ENCODE measurements at regions not wholly inside any gene's neighbourhood (a gene's known extent, or its start where the extent isn't known, plus 50 kb on each side); places are given as distances from the start of the nearest gene placed in this dataset.

DNA sequence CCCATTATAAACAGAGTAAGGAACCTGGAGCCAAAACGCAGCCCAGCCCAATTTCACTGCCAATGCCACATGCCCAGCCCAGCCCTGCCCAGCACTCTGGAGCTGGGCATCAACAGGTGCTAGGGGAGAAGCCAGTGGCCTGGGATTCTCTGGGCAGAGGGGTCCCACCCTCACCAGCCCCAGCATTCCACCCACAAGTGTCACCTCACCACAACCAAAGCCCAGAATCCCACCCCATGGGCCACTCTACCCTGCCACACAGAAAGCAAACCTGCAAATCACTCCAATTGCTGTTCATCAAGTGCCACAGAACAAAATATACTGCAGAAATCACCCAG is 102.5 kb upstream of the CDH5 start:
- Histone ChIP-seq H3K9me2 (replicated peaks; ENCODE audit: control insufficient read depth, low read length) (no peaks in the 10 kb centered on the region), H3K4me3 (ENCODE audit: low read length) (no peak overlapping the region), H3K9me3 (ENCODE audit: control insufficient read depth, insufficient read depth, low read length) (no peaks in the 10 kb centered on the region), H3K36me3 (ENCODE audit: control insufficient read depth, low read length) (no peaks in the 10 kb centered on the region), H4K20me1 (ENCODE audit: control insufficient read depth, insufficient read depth, low read depth, low read length) (no peaks in the 10 kb centered on the region), H3K27me3 (ENCODE audit: control insufficient read depth, low read length) (no peaks in the 10 kb centered on the region), H3K79me2 (ENCODE audit: control insufficient read depth, low read length) (no peaks in the 10 kb centered on the region), H3K4me1 (ENCODE audit: control insufficient read depth, low read length) (no peaks in the 10 kb centered on the region), H3F3A (ENCODE audit: control insufficient read depth, insufficient read depth) (no peaks in the 10 kb centered on the region), H3K4me2 (ENCODE audit: low read length) (no peak overlapping the region), H3K27ac (ENCODE audit: low read depth, low read length) (no peak overlapping the region)
- no peak for TF ChIP-seq EZH2phosphoT487 (IDR thresholded peaks at IDR 0.05; ENCODE audit: borderline replicate concordance, low read length)
- TF ChIP-seq, protein P1, sequence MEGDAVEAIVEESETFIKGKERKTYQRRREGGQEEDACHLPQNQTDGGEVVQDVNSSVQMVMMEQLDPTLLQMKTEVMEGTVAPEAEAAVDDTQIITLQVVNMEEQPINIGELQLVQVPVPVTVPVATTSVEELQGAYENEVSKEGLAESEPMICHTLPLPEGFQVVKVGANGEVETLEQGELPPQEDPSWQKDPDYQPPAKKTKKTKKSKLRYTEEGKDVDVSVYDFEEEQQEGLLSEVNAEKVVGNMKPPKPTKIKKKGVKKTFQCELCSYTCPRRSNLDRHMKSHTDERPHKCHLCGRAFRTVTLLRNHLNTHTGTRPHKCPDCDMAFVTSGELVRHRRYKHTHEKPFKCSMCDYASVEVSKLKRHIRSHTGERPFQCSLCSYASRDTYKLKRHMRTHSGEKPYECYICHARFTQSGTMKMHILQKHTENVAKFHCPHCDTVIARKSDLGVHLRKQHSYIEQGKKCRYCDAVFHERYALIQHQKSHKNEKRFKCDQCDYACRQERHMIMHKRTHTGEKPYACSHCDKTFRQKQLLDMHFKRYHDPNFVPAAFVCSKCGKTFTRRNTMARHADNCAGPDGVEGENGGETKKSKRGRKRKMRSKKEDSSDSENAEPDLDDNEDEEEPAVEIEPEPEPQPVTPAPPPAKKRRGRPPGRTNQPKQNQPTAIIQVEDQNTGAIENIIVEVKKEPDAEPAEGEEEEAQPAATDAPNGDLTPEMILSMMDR (IDR thresholded peaks at IDR 0.05; ENCODE audit: low read depth, low read length, poor library complexity, severe bottlenecking) = no peak

DNA sequence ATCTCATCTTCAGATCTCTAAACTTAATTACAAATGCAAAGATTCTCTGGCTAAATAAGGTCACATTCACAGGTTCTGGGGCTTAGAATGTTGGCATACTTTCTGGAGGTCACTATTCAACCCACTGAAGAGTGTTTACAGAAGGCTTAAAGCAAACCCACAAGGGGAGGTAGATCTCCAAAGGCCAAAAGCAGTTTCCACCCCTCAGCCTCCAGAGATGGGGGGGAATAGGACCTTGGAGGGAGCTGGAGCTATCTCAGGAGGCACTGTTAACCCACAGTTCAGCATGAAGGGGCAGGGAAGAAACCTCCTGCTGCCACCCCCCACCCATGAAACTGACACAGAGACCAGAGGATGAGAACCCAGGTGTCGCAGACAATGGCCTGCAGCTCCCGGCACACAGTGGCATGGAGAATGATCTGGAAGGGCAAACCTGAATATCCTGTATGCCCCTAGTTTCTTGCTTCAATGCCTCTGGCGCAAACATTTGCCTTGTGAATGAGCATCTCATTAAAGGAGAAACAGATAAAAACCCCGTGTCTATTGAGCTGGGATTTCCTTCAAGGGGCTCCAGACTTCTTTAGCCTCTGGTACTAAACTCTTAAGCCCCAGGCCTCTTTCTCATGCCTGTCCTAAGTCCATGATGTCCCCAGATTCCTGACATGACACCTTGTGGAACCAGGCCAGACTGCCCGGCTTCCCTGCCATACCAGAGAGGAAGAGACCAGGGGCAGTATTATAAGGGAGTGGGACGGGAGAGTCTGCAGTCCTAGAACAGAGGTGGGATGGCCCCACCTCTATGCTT is 103.1 kb upstream of the CDH5 start:
- Histone ChIP-seq H3K4me1 (ENCODE audit: control insufficient read depth, low read length) (no peaks in the 10 kb centered on the region), H3K27ac (ENCODE audit: low read depth, low read length) (no peak overlapping the region), H4K20me1 (ENCODE audit: control insufficient read depth, insufficient read depth, low read depth, low read length) (no peaks in the 10 kb centered on the region), H3F3A (ENCODE audit: control insufficient read depth, insufficient read depth) (no peaks in the 10 kb centered on the region), H3K4me3 (ENCODE audit: low read length) (no peak overlapping the region), H3K79me2 (ENCODE audit: control insufficient read depth, low read length) (no peaks in the 10 kb centered on the region), H3K9me2 (replicated peaks; ENCODE audit: control insufficient read depth, low read length) (no peaks in the 10 kb centered on the region), H3K4me2 (ENCODE audit: low read length) (no peak overlapping the region), H3K36me3 (ENCODE audit: control insufficient read depth, low read length) (no peaks in the 10 kb centered on the region), H3K27me3 (ENCODE audit: control insufficient read depth, low read length) (no peaks in the 10 kb centered on the region), H3K9me3 (ENCODE audit: control insufficient read depth, insufficient read depth, low read length) (no peaks in the 10 kb centered on the region)
- TF ChIP-seq, protein P1 (IDR thresholded peaks at IDR 0.05; ENCODE audit: low read depth, low read length, poor library complexity, severe bottlenecking) = no peak
- no peak for TF ChIP-seq EZH2phosphoT487 (IDR thresholded peaks at IDR 0.05; ENCODE audit: borderline replicate concordance, low read length)

DNA sequence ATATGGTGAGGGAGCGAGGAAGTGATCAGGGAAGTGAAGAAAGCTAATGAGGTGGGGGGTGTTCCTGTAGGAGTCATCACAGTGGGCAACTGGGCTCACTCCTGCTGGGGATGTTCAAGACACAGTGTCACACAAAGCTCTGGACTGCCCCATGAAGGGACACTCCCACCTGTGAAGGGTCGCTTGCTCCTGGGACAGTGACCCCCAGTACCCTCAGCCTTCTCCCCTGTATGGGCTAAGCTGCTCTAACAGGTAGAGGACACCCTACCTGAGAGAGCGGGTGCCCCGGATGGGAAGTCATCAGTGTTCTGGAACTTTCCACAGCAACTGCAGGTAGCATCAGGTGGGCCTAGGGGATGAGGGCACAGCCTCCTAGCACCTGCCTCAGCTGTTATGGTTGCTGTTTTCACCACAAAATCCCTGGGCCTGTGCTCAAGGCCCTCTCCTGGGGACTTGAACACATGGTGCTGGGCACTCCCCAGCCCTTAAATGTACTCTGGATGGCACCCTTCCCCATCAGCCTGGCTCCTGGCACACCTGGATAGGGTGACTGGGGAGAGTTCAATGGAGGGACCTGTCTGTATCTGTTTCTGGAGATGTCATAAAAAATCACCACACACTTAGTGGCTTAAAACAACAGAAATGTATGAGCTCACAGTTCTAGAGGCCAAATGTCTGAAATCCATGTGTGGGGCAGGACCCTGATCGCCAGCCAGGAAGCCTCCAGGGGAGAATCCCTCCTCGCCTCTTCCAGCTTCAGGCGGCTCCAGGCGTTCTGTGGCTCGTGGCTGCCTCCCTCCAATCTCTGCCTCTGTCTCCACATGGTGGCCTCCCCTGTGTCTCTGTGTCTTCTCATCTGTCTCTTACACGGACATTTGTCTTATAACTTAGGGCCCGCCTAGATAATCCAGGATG is 104.0 kb upstream of the CDH5 start:
- Histone ChIP-seq H3K9me2 (replicated peaks; ENCODE audit: control insufficient read depth, low read length) (no peaks in the 10 kb centered on the region), H3F3A (ENCODE audit: control insufficient read depth, insufficient read depth) (no peaks in the 10 kb centered on the region), H3K27me3 (ENCODE audit: control insufficient read depth, low read length) (no peaks in the 10 kb centered on the region), H3K9me3 (ENCODE audit: control insufficient read depth, insufficient read depth, low read length) (no peaks in the 10 kb centered on the region), H3K4me3 (ENCODE audit: low read length) (no peak overlapping the region), H3K79me2 (ENCODE audit: control insufficient read depth, low read length) (no peaks in the 10 kb centered on the region), H4K20me1 (ENCODE audit: control insufficient read depth, insufficient read depth, low read depth, low read length) (no peaks in the 10 kb centered on the region), H3K4me2 (ENCODE audit: low read length) (no peak overlapping the region), H3K36me3 (ENCODE audit: control insufficient read depth, low read length) (no peaks in the 10 kb centered on the region), H3K4me1 (ENCODE audit: control insufficient read depth, low read length) (no peaks in the 10 kb centered on the region), H3K27ac (ENCODE audit: low read depth, low read length) (no peak overlapping the region)
- no peak for TF ChIP-seq EZH2phosphoT487 (IDR thresholded peaks at IDR 0.05; ENCODE audit: borderline replicate concordance, low read length)
- TF ChIP-seq, protein P1 (IDR thresholded peaks at IDR 0.05; ENCODE audit: low read depth, low read length, poor library complexity, severe bottlenecking) = no peak

Data from DOHH2 (cell line).